Keratinocyte (primary cell): ENCODE measurements at regions not wholly inside any gene's neighbourhood (a gene's known extent, or its start where the extent isn't known, plus 50 kb on each side); places are given as distances from the start of the nearest gene placed in this dataset.

Experiments
- DNase-seq: peaks from one replicate; pipeline ENCODE4 v3.0.0-alpha.2; 2011; ENCODE audit warnings: low read depth, missing footprints, low spot score
- FAIRE-seq: peaks from 2 replicates; lab custom pipeline; 2011; peaks lifted over from hg19 to GRCh38; lab: Jason Lieb, UNC
- H2AFZ ChIP-seq: 2 replicates; pipeline ENCODE4 v1.6.0; 2012; ENCODE audit warnings: low read length, control low read depth, inconsistent platforms; ENCODE audit not compliant: control insufficient read depth
- H3K27ac ChIP-seq: 2 replicates; pipeline ENCODE4 v1.5.1; 2011; ENCODE audit warnings: low read length; ENCODE audit not compliant: control insufficient read depth, insufficient read depth
- H3K27me3 ChIP-seq: 3 replicates; pipeline ENCODE4 v1.6.0; 2011; ENCODE audit warnings: low read length; ENCODE audit not compliant: control insufficient read depth, insufficient read depth; ENCODE audit errors: extremely low read depth
- H3K36me3 ChIP-seq, 2 experiments: 2 replicates in 1 of 2; 3 replicates in 1 of 2; pipeline ENCODE4 v1.5.1; 2011; ENCODE audit warnings: low read length in 2 of 2, mild to moderate bottlenecking in 1 of 2; ENCODE audit not compliant: control insufficient read depth in 2 of 2, insufficient read depth in 2 of 2; ENCODE audit errors: extremely low read depth in 1 of 2
- H3K4me1 ChIP-seq: 3 replicates; pipeline ENCODE4 v1.5.1; 2011; ENCODE audit warnings: low read length; ENCODE audit not compliant: control insufficient read depth, insufficient read depth; ENCODE audit errors: extremely low read depth
- H3K4me2 ChIP-seq: 3 replicates; pipeline ENCODE4 v1.6.0; 2011; ENCODE audit warnings: low read depth, low read length; ENCODE audit not compliant: control insufficient read depth, insufficient read depth; ENCODE audit errors: extremely low read depth
- H3K4me3 ChIP-seq, 3 experiments: fragments of 200-600 bp in 1 of 3; sonication (generic) in 1 of 3; 2 replicates in 2 of 3; 3 replicates in 1 of 3; pipeline ENCODE4 v1.5.1; 2011 to 2016; ENCODE audit warnings: low read length in 3 of 3, mild to moderate bottlenecking in 3 of 3, control low read depth in 2 of 3, inconsistent platforms in 1 of 3, low read depth in 1 of 3, mixed read lengths in 1 of 3, mixed run types in 1 of 3, moderate library complexity in 1 of 3; ENCODE audit not compliant: control insufficient read depth in 2 of 3, insufficient read depth in 2 of 3; ENCODE audit errors: extremely low read depth in 1 of 3
- H3K79me2 ChIP-seq: 2 replicates; pipeline ENCODE4 v1.6.0; 2012; ENCODE audit warnings: low read length; ENCODE audit not compliant: control insufficient read depth, insufficient read depth
- H3K9ac ChIP-seq: 3 replicates; pipeline ENCODE4 v1.6.0; 2011; ENCODE audit warnings: low read length; ENCODE audit not compliant: control insufficient read depth, insufficient read depth; ENCODE audit errors: extremely low read depth
- H3K9me1 ChIP-seq: 3 replicates; pipeline ENCODE4 v1.6.0; 2011; ENCODE audit warnings: low read length; ENCODE audit not compliant: control insufficient read depth, insufficient read depth; ENCODE audit errors: extremely low read depth
- H3K9me3 ChIP-seq: 2 replicates; pipeline ENCODE4 v1.5.1; 2012; ENCODE audit warnings: low read depth, low read length; ENCODE audit not compliant: control insufficient read depth
- H4K20me1 ChIP-seq: 3 replicates; pipeline ENCODE4 v1.6.0; 2011; ENCODE audit warnings: low read length; ENCODE audit not compliant: control insufficient read depth, insufficient read depth; ENCODE audit errors: extremely low read depth
- EZH2 ChIP-seq: IDR thresholded peaks from one replicate; pipeline ENCODE4 v1.6.1; 2012; ENCODE audit warnings: inconsistent platforms, mild to moderate bottlenecking, low read length, moderate library complexity
- dilution Hi-C: fragments of 300-500 bp; cut with MboI; formaldehyde crosslinking; loops from one replicate; pipeline ENCODE4 v1.7.0; 2020; ENCODE audit warnings: low sequenced_read_pairs; ENCODE audit not compliant: extremely low pct_ligation_motif_present
- TF ChIP-seq, protein P1 (sequence below), 3 experiments: IDR thresholded peaks in 1 of 3; conservative IDR thresholded peaks in 1 of 3; optimal IDR thresholded peaks in 1 of 3; 2 replicates in 2 of 3; 3 replicates in 1 of 3; pipeline versions ENCODE3 to v1.5.1; 2011; ENCODE audit warnings: low read length in 3 of 3, mild to moderate bottlenecking in 3 of 3, moderate library complexity in 2 of 3, control low read depth in 1 of 3, inconsistent platforms in 1 of 3; ENCODE audit not compliant: insufficient read depth in 2 of 3; ENCODE audit errors: extremely low read depth in 1 of 3

DNA sequence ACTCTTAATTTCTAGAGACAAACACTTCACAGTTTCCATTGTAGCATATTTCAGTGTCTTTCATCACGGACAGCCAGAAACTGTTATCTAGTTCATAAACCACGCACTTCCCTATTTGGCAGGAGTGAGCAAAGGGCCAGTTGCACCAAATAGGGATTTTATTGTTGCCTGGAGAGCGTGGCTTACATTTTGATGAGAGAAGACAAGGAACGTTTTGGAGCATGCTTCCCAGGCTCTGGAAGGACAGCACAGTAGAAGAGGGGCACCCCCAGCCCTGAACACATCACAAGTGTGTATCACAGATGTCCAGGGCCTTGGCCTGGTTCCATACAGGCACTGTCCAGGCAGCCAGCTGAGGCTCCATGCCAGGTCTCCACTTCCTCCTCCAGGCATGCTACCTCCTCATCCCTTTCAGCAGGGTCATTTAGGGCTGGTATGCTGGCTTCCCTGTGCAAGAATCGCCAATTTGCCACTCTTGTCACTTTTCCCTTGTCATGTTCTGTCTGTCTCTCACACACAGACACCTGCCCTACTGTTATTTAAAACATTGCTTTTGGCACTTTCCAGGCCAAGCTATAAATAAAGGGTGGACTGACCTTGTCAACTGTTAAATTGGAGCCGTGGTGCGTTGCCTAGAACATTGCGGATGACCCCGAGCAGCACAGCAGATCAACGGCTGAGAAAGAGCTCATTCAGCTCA lies 235.0 kb upstream of the GMDS start:
- Histone ChIP-seq H3K36me3 (no peaks in the 10 kb centered on the region), H3K4me1 (peaks cover 7% of the 10 kb centered on the region), H3K4me2 (no peak overlapping the region), H3K79me2 (no peaks in the 10 kb centered on the region), H3K9me3 (peaks cover 2% of the 10 kb centered on the region), H3K9ac (no peak overlapping the region), H3K4me3 (no peak overlapping the region), H4K20me1 (no peaks in the 10 kb centered on the region), H3K27ac (no peak overlapping the region), H2AFZ (no peak overlapping the region), H3K9me1 (no peaks in the 10 kb centered on the region), H3K27me3 (no peaks in the 10 kb centered on the region)
- DNase-seq (no peak), FAIRE-seq (no peak)
- TF ChIP-seq, protein P1, sequence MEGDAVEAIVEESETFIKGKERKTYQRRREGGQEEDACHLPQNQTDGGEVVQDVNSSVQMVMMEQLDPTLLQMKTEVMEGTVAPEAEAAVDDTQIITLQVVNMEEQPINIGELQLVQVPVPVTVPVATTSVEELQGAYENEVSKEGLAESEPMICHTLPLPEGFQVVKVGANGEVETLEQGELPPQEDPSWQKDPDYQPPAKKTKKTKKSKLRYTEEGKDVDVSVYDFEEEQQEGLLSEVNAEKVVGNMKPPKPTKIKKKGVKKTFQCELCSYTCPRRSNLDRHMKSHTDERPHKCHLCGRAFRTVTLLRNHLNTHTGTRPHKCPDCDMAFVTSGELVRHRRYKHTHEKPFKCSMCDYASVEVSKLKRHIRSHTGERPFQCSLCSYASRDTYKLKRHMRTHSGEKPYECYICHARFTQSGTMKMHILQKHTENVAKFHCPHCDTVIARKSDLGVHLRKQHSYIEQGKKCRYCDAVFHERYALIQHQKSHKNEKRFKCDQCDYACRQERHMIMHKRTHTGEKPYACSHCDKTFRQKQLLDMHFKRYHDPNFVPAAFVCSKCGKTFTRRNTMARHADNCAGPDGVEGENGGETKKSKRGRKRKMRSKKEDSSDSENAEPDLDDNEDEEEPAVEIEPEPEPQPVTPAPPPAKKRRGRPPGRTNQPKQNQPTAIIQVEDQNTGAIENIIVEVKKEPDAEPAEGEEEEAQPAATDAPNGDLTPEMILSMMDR (optimal IDR thresholded peaks at IDR 0.05 in 1 of 3, IDR thresholded peaks at IDR 0.05 in 1 of 3, conservative IDR thresholded peaks at IDR 0.05 in 1 of 3; ENCODE audit: extremely low read depth in 1 of 3, insufficient read depth in 2 of 3, low read length in 3 of 3) = no peak
- no peak for TF ChIP-seq EZH2
- dilution Hi-C loops = no loop called here

DNA sequence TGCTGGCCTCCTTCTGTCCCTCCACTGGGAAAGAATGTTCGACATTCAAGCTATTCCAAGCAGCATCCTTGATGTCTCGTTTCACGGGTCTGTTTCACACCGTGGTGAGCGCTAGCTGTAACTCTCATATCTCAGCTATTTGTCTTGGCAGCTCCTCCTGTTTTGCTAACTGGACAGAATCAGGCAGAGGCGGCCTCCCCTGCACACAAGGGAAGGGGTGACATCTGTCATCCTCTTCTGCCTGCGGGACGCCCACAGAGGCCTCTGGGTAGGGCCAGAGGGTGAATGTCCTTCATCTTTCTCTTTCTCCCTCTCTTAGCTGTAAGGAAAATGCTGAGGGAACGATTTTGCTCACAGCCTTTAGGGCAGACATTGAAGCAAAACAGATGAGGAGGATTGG lies 232.8 kb upstream of the GMDS start:
- no peak overlapping the region for H3K9ac ChIP-seq
- no peaks in the 10 kb centered on the region for H3K79me2 ChIP-seq
- H3K27ac ChIP-seq = no peak overlapping the region
- H3K36me3 ChIP-seq = no peaks in the 10 kb centered on the region
- FAIRE-seq (no peak), DNase-seq (no peak)
- H3K27me3 ChIP-seq = no peaks in the 10 kb centered on the region
- no peak overlapping the region for H2AFZ ChIP-seq
- H3K4me2 ChIP-seq = no peak overlapping the region
- TF ChIP-seq, protein P1 (optimal IDR thresholded peaks at IDR 0.05 in 1 of 3, IDR thresholded peaks at IDR 0.05 in 1 of 3, conservative IDR thresholded peaks at IDR 0.05 in 1 of 3; ENCODE audit: extremely low read depth in 1 of 3, insufficient read depth in 2 of 3, low read length in 3 of 3) = no peak
- TF ChIP-seq EZH2 = no peak
- no peaks in the 10 kb centered on the region for H4K20me1 ChIP-seq
- no peak overlapping the region for H3K4me3 ChIP-seq
- H3K4me1 ChIP-seq = peaks cover 7% of the 10 kb centered on the region
- H3K9me1 ChIP-seq = no peaks in the 10 kb centered on the region
- dilution Hi-C loops = no loop called here
- H3K9me3 ChIP-seq = peaks cover 2% of the 10 kb centered on the region
